ENCODE measurements at regions not wholly inside any gene's neighbourhood (a gene's known extent, or its start where the extent isn't known, plus 50 kb on each side); places are given as distances from the start of the nearest gene placed in this dataset.

DNA sequence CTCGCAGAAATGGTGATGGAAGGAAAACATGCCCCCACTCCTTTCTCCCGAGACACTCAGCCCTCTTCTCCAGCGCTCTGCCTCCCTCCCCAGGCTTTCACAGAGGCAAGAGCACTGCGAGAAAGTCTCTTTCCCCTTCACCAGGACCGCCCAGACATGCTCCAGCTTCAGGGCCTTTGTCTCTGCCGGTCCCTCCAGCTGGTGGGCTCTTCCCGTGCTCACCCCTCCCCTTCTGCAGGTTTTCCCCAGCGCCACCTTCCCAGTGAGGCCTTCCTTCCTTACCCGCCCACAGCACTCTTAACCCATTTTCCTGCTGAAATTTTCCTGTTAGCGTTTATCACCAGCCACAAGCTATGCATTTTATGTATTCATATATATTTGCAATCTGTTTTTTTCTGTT, 86.2 kb downstream of the TFAP2C start:
- TF ChIP-seq, protein P1, sequence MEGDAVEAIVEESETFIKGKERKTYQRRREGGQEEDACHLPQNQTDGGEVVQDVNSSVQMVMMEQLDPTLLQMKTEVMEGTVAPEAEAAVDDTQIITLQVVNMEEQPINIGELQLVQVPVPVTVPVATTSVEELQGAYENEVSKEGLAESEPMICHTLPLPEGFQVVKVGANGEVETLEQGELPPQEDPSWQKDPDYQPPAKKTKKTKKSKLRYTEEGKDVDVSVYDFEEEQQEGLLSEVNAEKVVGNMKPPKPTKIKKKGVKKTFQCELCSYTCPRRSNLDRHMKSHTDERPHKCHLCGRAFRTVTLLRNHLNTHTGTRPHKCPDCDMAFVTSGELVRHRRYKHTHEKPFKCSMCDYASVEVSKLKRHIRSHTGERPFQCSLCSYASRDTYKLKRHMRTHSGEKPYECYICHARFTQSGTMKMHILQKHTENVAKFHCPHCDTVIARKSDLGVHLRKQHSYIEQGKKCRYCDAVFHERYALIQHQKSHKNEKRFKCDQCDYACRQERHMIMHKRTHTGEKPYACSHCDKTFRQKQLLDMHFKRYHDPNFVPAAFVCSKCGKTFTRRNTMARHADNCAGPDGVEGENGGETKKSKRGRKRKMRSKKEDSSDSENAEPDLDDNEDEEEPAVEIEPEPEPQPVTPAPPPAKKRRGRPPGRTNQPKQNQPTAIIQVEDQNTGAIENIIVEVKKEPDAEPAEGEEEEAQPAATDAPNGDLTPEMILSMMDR (IDR thresholded peaks at IDR 0.05; ENCODE audit: low read depth, low read length): no peak
- no peak for TF ChIP-seq EZH2phosphoT487 (IDR thresholded peaks at IDR 0.05; ENCODE audit: low read depth)
